ENCODE measurements at regions not wholly inside any gene's neighbourhood (a gene's known extent, or its start where the extent isn't known, plus 50 kb on each side); places are given as distances from the start of the nearest gene placed in this dataset.

DNA sequence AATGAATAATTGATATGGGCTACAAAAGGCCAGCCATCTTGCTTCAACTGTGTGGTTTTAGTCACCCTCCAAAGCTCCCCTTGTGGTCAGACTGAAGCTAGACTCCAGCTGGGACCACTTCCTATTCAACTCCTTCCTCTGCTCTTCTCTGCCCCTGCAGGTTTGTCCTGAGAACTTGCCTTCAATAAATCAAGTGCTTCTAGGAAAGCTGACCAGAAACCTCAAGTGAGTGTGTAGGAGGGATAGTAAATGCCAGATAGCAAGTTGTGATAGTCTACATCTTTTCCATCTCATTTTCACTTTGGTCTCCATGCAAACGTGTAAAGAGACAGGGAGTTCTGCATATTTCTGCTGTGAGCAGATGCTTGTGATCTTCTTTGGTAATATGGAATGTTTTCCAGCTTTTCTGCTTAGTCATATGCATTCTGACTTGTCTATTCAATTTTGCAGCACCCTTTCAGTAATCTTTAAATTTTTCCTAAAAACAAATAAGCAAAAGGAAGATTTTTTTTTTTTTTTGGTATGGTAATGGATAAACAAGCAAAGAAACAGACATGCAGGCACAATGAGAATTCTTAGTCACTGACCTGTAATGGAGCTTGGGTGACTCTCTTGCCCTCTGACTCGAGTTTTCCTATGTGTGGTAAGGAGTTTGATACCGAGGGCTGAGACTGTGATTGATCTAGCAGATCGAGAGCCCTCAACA, 201.3 kb upstream of the BTBD3 start:
- ATAC-seq (peak; percentile 37), DNase-seq (no peak)
- intact Hi-C loops (cut with DNase I, micrococcal nuclease), result no loop called here
- no peaks in the 10 kb centered on the region for H3K4me1 ChIP-seq (ENCODE audit: low read depth)
- no peaks in the 10 kb centered on the region for H3K9me3 ChIP-seq
- no peaks in the 10 kb centered on the region for H3K36me3 ChIP-seq (ENCODE audit: low read depth)
- H3K4me3 ChIP-seq, result no peak overlapping the region
- TF ChIP-seq, protein P1, sequence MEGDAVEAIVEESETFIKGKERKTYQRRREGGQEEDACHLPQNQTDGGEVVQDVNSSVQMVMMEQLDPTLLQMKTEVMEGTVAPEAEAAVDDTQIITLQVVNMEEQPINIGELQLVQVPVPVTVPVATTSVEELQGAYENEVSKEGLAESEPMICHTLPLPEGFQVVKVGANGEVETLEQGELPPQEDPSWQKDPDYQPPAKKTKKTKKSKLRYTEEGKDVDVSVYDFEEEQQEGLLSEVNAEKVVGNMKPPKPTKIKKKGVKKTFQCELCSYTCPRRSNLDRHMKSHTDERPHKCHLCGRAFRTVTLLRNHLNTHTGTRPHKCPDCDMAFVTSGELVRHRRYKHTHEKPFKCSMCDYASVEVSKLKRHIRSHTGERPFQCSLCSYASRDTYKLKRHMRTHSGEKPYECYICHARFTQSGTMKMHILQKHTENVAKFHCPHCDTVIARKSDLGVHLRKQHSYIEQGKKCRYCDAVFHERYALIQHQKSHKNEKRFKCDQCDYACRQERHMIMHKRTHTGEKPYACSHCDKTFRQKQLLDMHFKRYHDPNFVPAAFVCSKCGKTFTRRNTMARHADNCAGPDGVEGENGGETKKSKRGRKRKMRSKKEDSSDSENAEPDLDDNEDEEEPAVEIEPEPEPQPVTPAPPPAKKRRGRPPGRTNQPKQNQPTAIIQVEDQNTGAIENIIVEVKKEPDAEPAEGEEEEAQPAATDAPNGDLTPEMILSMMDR (IDR thresholded peaks at IDR 0.05), result no peak

DNA sequence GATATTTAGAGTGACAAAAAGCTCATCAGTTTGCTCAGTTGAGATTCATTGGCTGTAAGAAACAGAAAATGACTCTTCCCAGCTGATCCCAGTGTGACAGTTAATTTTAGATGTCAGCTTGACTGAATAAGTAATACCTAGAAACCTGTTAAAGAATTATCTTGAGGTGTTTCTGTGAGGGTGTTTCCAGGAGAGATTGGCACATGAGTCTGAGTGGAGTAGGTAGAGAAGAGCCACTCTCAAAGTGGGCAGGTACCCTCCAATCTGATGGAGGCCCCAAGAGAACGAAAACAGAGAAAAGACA, 200.8 kb upstream of the BTBD3 start:
- intact Hi-C loops (cut with DNase I, micrococcal nuclease), result no loop called here
- H3K4me1 ChIP-seq (ENCODE audit: low read depth), result no peaks in the 10 kb centered on the region
- ATAC-seq (no peak), DNase-seq (no peak)
- no peaks in the 10 kb centered on the region for H3K9me3 ChIP-seq
- H3K36me3 ChIP-seq (ENCODE audit: low read depth), result no peaks in the 10 kb centered on the region
- TF ChIP-seq, protein P1 (IDR thresholded peaks at IDR 0.05), result no peak
- H3K4me3 ChIP-seq, result no peak overlapping the region

DNA sequence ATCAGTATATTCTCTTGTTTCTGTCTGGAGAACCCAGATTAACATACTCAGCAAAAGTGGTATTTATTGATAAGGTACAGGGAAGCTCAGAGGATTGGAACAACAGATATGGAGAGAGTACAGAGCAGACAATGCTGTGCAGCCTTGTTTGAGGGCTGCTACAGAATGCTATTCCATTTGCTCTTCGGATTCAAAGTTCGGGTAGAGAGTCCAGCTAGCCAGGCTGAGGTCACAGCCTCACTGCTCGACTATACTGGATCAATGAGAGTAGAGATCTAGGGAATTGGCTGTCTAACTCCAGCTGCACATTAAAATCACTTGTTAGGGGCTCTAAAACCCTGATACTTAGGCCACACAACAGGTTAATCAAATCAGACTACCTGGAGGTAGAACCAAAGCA, 200.1 kb upstream of the BTBD3 start:
- Histone ChIP-seq H3K36me3 (ENCODE audit: low read depth) (no peaks in the 10 kb centered on the region), H3K9me3 (no peaks in the 10 kb centered on the region), H3K4me3 (no peak overlapping the region), H3K4me1 (ENCODE audit: low read depth) (no peaks in the 10 kb centered on the region)
- intact Hi-C loops (cut with DNase I, micrococcal nuclease), result no loop called here
- DNase-seq (no peak), ATAC-seq (no peak)
- TF ChIP-seq, protein P1 (IDR thresholded peaks at IDR 0.05), result no peak

DNA sequence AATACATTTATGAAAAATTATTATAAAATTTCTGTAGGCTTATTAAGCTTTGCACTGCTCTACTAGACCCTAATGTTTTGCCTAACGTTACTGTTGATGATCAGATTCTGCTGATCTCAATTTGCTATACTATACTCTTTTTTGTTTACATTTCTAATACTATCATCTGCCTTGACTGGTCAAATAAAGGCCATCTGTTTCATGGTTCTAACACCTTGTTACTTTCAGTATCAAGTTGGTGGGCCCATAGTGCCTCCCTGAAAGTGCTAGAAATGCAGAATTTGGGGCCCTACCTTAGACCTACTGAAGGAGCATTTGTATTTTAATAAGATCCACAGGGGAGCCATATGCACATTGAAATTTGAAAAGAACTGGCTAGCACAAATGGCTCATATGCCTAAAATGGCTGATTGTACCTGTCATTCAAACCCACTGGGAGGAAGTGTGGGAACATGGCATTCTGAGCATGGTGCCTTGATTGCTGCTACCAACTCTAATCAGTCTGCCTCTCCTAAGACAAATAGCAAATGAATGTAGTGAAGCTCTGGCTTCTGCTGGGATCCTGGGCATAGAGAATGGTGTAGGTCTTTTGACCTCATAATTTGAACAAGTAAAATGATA, 199.1 kb upstream of the BTBD3 start:
- no peaks in the 10 kb centered on the region for H3K36me3 ChIP-seq (ENCODE audit: low read depth)
- no peak for ATAC-seq
- no peak for DNase-seq
- TF ChIP-seq, protein P1 (IDR thresholded peaks at IDR 0.05), result no peak
- no peak overlapping the region for H3K4me3 ChIP-seq
- intact Hi-C loops (cut with DNase I, micrococcal nuclease), result no loop called here
- H3K4me1 ChIP-seq (ENCODE audit: low read depth), result no peaks in the 10 kb centered on the region
- H3K9me3 ChIP-seq, result no peaks in the 10 kb centered on the region

DNA sequence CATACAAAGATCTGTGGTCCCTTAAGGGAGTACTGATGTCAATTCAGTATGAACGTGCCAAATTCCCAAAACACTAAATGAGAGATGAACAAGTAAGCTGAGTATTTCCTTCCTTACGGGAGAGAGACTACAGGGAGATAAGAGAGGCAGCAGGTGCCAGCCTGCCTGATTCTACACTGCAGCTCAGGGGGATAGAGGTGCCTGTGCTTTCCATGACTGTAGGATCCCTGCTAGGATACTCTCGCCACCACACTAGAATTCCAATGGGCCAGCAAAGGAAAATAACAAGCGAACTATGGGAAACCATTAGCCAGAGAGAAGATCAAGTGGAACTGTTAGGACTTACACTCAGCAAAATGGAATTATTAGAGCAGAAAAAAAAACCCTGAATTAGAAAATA, 198.5 kb upstream of the BTBD3 start:
- TF ChIP-seq, protein P1 (IDR thresholded peaks at IDR 0.05), result no peak
- Histone ChIP-seq H3K36me3 (ENCODE audit: low read depth) (no peaks in the 10 kb centered on the region), H3K4me3 (no peak overlapping the region), H3K4me1 (ENCODE audit: low read depth) (no peaks in the 10 kb centered on the region), H3K9me3 (no peaks in the 10 kb centered on the region)
- DNase-seq (no peak), ATAC-seq (no peak)
- intact Hi-C loops (cut with DNase I, micrococcal nuclease), result no loop called here

All from mucosa of descending colon (tissue), 3 donors.